Left ventricle myocardium inferior (tissue), 1 donor: ENCODE measurements at regions not wholly inside any gene's neighbourhood (a gene's known extent, or its start where the extent isn't known, plus 50 kb on each side); places are given as distances from the start of the nearest gene placed in this dataset.

Source experiments
- DNase-seq: peaks from one replicate; pipeline ENCODE4 v3.0.0-alpha.2; 2020
- H3K27ac ChIP-seq: fragments of 200-600 bp; replicated peaks from 2 replicates; pipeline ENCODE4 v1.8.0; 2021
- H3K27me3 ChIP-seq: fragments of 200-600 bp; 2 replicates; pipeline ENCODE4 v1.8.0; 2021; ENCODE audit warnings: low read depth
- H3K36me3 ChIP-seq: fragments of 200-600 bp; 2 replicates; pipeline ENCODE4 v1.8.0; 2021
- H3K4me1 ChIP-seq: fragments of 200-600 bp; 2 replicates; pipeline ENCODE4 v1.8.0; 2021
- H3K4me3 ChIP-seq: fragments of 200-600 bp; 2 replicates; pipeline ENCODE4 v1.8.0; 2021; ENCODE audit warnings: mild to moderate bottlenecking, moderate library complexity
- H3K9me3 ChIP-seq: fragments of 200-600 bp; replicated peaks from 2 replicates; pipeline ENCODE4 v1.8.0; 2021
- CTCF ChIP-seq: fragments of 200-600 bp; IDR thresholded peaks from 2 replicates; pipeline ENCODE4 v1.8.0; 2021; ENCODE audit warnings: antibody characterized with exemption, mild to moderate bottlenecking, borderline replicate concordance
- intact Hi-C: fragments of 100-400 bp; cut with micrococcal nuclease; formaldehyde crosslinking; loops from one replicate; pipeline ENCODE4 v1.11.0; 2022
- donor health status: DM: no; HTN: yes; CAD: no; lungs with severe emphysema.

- TF ChIP-seq CTCF = no peak
- no peaks in the 10 kb centered on the region for H3K36me3 ChIP-seq
- no peaks in the 10 kb centered on the region for H3K27me3 ChIP-seq
- H3K4me3 ChIP-seq = no peak overlapping the region
- no peak for DNase-seq
- H3K4me1 ChIP-seq = peaks cover 41% of the 10 kb centered on the region
- peaks cover 10% of the 10 kb centered on the region for H3K9me3 ChIP-seq
- peak overlapping the region; percentile 89 for H3K27ac ChIP-seq
- intact Hi-C loops = no loop called here
Observed at GRCh38 chr17:68792042-68792685, 163.0 kb downstream of the ABCA8 start.

GRCh38 chr17:68790931-68791330 is 164.3 kb downstream of the ABCA8 start:
- no peak for TF ChIP-seq CTCF
- peaks cover 10% of the 10 kb centered on the region for H3K9me3 ChIP-seq
- H3K4me3 ChIP-seq = no peak overlapping the region
- DNase-seq = peak; percentile 40
- no peaks in the 10 kb centered on the region for H3K36me3 ChIP-seq
- no peaks in the 10 kb centered on the region for H3K27me3 ChIP-seq
- intact Hi-C loops = no loop called here
- H3K27ac ChIP-seq = peak overlapping the region; percentile 89
- H3K4me1 ChIP-seq = peaks cover 41% of the 10 kb centered on the region

GRCh38 chr17:68790492-68790891 is 164.7 kb downstream of the ABCA8 start:
- peaks cover 41% of the 10 kb centered on the region for H3K4me1 ChIP-seq
- DNase-seq = no peak
- intact Hi-C loops = no loop called here

GRCh38 chr17:68789203-68789962 is 165.8 kb downstream of the ABCA8 start:
- intact Hi-C loops = no loop called here
- DNase-seq = no peak
- TF ChIP-seq CTCF = no peak
- H3K27ac ChIP-seq = no peak overlapping the region
- no peaks in the 10 kb centered on the region for H3K36me3 ChIP-seq
- no peaks in the 10 kb centered on the region for H3K27me3 ChIP-seq
- no peak overlapping the region for H3K4me3 ChIP-seq
- peaks cover 34% of the 10 kb centered on the region for H3K4me1 ChIP-seq
- peaks cover 10% of the 10 kb centered on the region for H3K9me3 ChIP-seq

More at GRCh38 chr17:68790492-68790891, 164.7 kb downstream of the ABCA8 start:
- Histone ChIP-seq H3K27ac (peak overlapping the region; percentile 89), H3K4me3 (no peak overlapping the region), H3K27me3 (no peaks in the 10 kb centered on the region), H3K36me3 (no peaks in the 10 kb centered on the region), H3K9me3 (peaks cover 10% of the 10 kb centered on the region)
- no peak for TF ChIP-seq CTCF

GRCh38 chr17:68785565-68786486 is 169.4 kb downstream of the ABCA8 start:
- intact Hi-C loops = no loop called here
- no peaks in the 10 kb centered on the region for H3K36me3 ChIP-seq
- H3K9me3 ChIP-seq = peaks cover 16% of the 10 kb centered on the region
- H3K27me3 ChIP-seq = no peaks in the 10 kb centered on the region
- no peak for TF ChIP-seq CTCF
- H3K27ac ChIP-seq = no peak overlapping the region
- DNase-seq = no peak
- H3K4me3 ChIP-seq = no peak overlapping the region
- peaks cover 25% of the 10 kb centered on the region for H3K4me1 ChIP-seq
